SK-N-SH (cell line): ENCODE measurements at regions not wholly inside any gene's neighbourhood (a gene's known extent, or its start where the extent isn't known, plus 50 kb on each side); places are given as distances from the start of the nearest gene placed in this dataset.

Source experiments
- CTCF ChIA-PET: fragments of 300-600, 350-600 bp; formaldehyde crosslinking; extraction: SDS; loops from one replicate; lab custom pipeline; 2021; lab: Yijun Ruan, JAX
- POLR2A ChIA-PET: fragments of 350-600 bp; sonication (Branson Sonifier 250); formaldehyde crosslinking; extraction: SDS; loops from one replicate; lab custom pipeline; 2020; ENCODE audit warnings: antibody characterized with exemption, inconsistent platforms; lab: Yijun Ruan, JAX
- DNase-seq: peaks from one replicate; pipeline ENCODE4 v3.0.0; 2012
- H2AFZ ChIP-seq: fragments of 200-600 bp; sonication (generic); 2 replicates; pipeline ENCODE4 v1.8.1; 2016; ENCODE audit warnings: antibody characterized with exemption, mild to moderate bottlenecking, low read depth
- H3F3A ChIP-seq: fragments of 200-600 bp; sonication (generic); replicated peaks from 2 replicates; pipeline ENCODE3; 2016; ENCODE audit warnings: antibody characterized with exemption, mild to moderate bottlenecking; ENCODE audit not compliant: insufficient read depth
- H3K27ac ChIP-seq, 2 experiments: fragments of 200-500 bp in 1 of 2; fragments of 200-600 bp in 1 of 2; sonication (Bioruptor generic) in 1 of 2; sonication (generic), shearing (Covaris generic) in 1 of 2; 2 replicates each; pipeline versions ENCODE4 v1.5.1 to v1.6.1; 2014 to 2016; ENCODE audit warnings: low read depth in 2 of 2, inconsistent platforms in 1 of 2, low read length in 1 of 2, mild to moderate bottlenecking in 1 of 2, mixed read lengths in 1 of 2
- H3K27me3 ChIP-seq: fragments of 200-600 bp; sonication (generic), shearing (Covaris generic); 2 replicates; pipeline ENCODE4 v1.6.1; 2016; ENCODE audit warnings: mixed run types; ENCODE audit not compliant: insufficient read depth
- H3K36me3 ChIP-seq, 2 experiments: fragments of 200-500 bp in 1 of 2; fragments of 200-600 bp in 1 of 2; sonication (Bioruptor generic) in 1 of 2; sonication (generic) in 1 of 2; replicated peaks in 1 of 2; 2 replicates each; pipeline versions ENCODE3 to v1.5.1; 2014 to 2016; ENCODE audit warnings: low read length in 1 of 2, mild to moderate bottlenecking in 1 of 2; ENCODE audit not compliant: insufficient read depth in 2 of 2, control insufficient read depth in 1 of 2
- H3K4me1 ChIP-seq, 2 experiments: fragments of 200-500 bp in 1 of 2; fragments of 200-600 bp in 1 of 2; sonication (Bioruptor generic) in 1 of 2; sonication (generic), shearing (Covaris generic) in 1 of 2; 2 replicates each; pipeline versions ENCODE4 v1.5.1 to v1.6.1; 2014 to 2016; ENCODE audit warnings: low read depth in 1 of 2, low read length in 1 of 2, mixed run types in 1 of 2; ENCODE audit not compliant: insufficient read depth in 2 of 2, control insufficient read depth in 1 of 2
- H3K4me2 ChIP-seq: fragments of 200-600 bp; sonication (generic), shearing (Covaris generic); 2 replicates; pipeline ENCODE4 v1.6.1; 2017; ENCODE audit warnings: mixed run types
- H3K4me3 ChIP-seq, 2 experiments: fragments of 200-500 bp in 1 of 2; fragments of 200-600 bp in 1 of 2; sonication (Bioruptor generic) in 1 of 2; sonication (generic), shearing (Covaris generic) in 1 of 2; 2 replicates each; pipeline versions ENCODE4 v1.5.1 to v1.8.1; 2014 to 2016; ENCODE audit warnings: low read depth in 2 of 2, inconsistent platforms in 1 of 2, low read length in 1 of 2, mild to moderate bottlenecking in 1 of 2, mixed read lengths in 1 of 2, moderate library complexity in 1 of 2
- H3K79me2 ChIP-seq: fragments of 200-600 bp; sonication (generic); 2 replicates; pipeline ENCODE4 v1.8.1; 2017; ENCODE audit warnings: mild to moderate bottlenecking; ENCODE audit not compliant: insufficient read depth
- H3K9ac ChIP-seq: fragments of 200-600 bp; sonication (generic); 2 replicates; pipeline ENCODE4 v1.6.1; 2017; ENCODE audit warnings: mixed run types
- H3K9me2 ChIP-seq: fragments of 200-600 bp; sonication (generic); 2 replicates; pipeline ENCODE4 v1.6.1; 2017; ENCODE audit warnings: mixed run types
- H3K9me3 ChIP-seq: fragments of 200-600 bp; sonication (generic); 2 replicates; pipeline ENCODE4 v1.6.1; 2017; ENCODE audit warnings: mixed run types, mild to moderate bottlenecking, moderate library complexity
- H4K20me1 ChIP-seq: fragments of 200-600 bp; sonication (generic); 2 replicates; pipeline ENCODE4 v1.6.1; 2017; ENCODE audit warnings: mild to moderate bottlenecking, mixed run types; ENCODE audit not compliant: insufficient read depth
- CTCF ChIP-seq: fragments of 200-600 bp; sonication (generic); IDR thresholded peaks from 2 replicates; pipeline ENCODE4 v1.6.1; 2017; ENCODE audit warnings: antibody characterized with exemption, mild to moderate bottlenecking, moderate library complexity
- FOXJ3 ChIP-seq: sonication (generic); formaldehyde crosslinking; IDR thresholded peaks from 2 replicates; pipeline ENCODE4 v1.5.1; 2020; ENCODE audit warnings: mild to moderate bottlenecking, missing genetic modification reagents
- GATA2 ChIP-seq: sonication (generic); formaldehyde crosslinking; IDR thresholded peaks from 2 replicates; pipeline ENCODE4 v1.5.0; 2020; ENCODE audit warnings: mild to moderate bottlenecking, missing genetic modification reagents
- MXI1 ChIP-seq: IDR thresholded peaks from 2 replicates; pipeline ENCODE4 v1.6.1; 2012; ENCODE audit warnings: mild to moderate bottlenecking, low read depth, low read length, improper control_type of control experiment
- POLR2AphosphoS5 ChIP-seq: IDR thresholded peaks from 2 replicates; pipeline ENCODE4 v1.6.1; 2012; ENCODE audit warnings: low read depth, low read length
- RAD21 ChIP-seq: IDR thresholded peaks from 2 replicates; pipeline ENCODE4 v1.6.1; 2012; ENCODE audit warnings: mild to moderate bottlenecking, low read length
- RCOR1 ChIP-seq: fragments of 150-350 bp; IDR thresholded peaks from 2 replicates; pipeline ENCODE4 v1.6.1; 2017; ENCODE audit warnings: antibody characterized with exemption, low read length
- REST ChIP-seq: IDR thresholded peaks from 2 replicates; pipeline ENCODE4 v1.6.1; 2012; ENCODE audit warnings: mild to moderate bottlenecking, low read depth, low read length, moderate library complexity
- SIN3A ChIP-seq: IDR thresholded peaks from 2 replicates; pipeline ENCODE4 v1.6.1; 2012; ENCODE audit warnings: low read depth, mild to moderate bottlenecking, low read length, moderate library complexity, borderline replicate concordance
- TCF12 ChIP-seq: IDR thresholded peaks from 2 replicates; pipeline ENCODE4 v1.4.0; 2012
- USF1 ChIP-seq: IDR thresholded peaks from 2 replicates; pipeline ENCODE4 v1.4.0; 2012; ENCODE audit warnings: low read depth, borderline replicate concordance
- ZBTB33 ChIP-seq: IDR thresholded peaks from 2 replicates; pipeline ENCODE4 v1.4.0; 2012; ENCODE audit warnings: low read depth, borderline replicate concordance
- WGBS: methylation state at CpG from one replicate; pipeline ENCODE4 v1.1.6; 2017; ENCODE audit warnings: low lambda C conversion rate; 5-methylcytosine and 5-hydroxymethylcytosine counted together

- WGBS, result 91% methylated on average over 4 of the region's 5 CpGs
- no peak for DNase-seq
- Histone ChIP-seq H3K79me2 (no peaks in the 10 kb centered on the region), H4K20me1 (no peaks in the 10 kb centered on the region), H3K27me3 (no peaks in the 10 kb centered on the region), H3K9me2 (no peaks in the 10 kb centered on the region), H3K9ac (no peak overlapping the region), H3K4me1 (peaks cover 0 to 26% of the 10 kb centered on the region in 2 experiments; a peak in 1 of 4 replicates), H3K4me3 (no peak overlapping the region), H3K9me3 (no peaks in the 10 kb centered on the region), H2AFZ (no peak overlapping the region), H3K36me3 (no peaks in the 10 kb centered on the region), H3K27ac (no peak overlapping the region), H3K4me2 (no peak overlapping the region), H3F3A (no peaks in the 10 kb centered on the region)
- TF ChIP-seq GATA2 (CRISPR knock-in tag) (no peak), CTCF (no peak), MXI1 (no peak), RAD21 (no peak), RCOR1 (no peak), REST (no peak), SIN3A (no peak), FOXJ3 (CRISPR knock-in tag) (no peak), USF1 (no peak), TCF12 (no peak), ZBTB33 (no peak), POLR2AphosphoS5 (no peak)
- ChIA-PET CTCF (interaction anchor here (1.1 to 1.5 kb wide), 2 partner anchors 10 to 358 kb away, joined by 3 to 4 read pairs; no protein-coding TSS in a partner anchor), POLR2A (interaction anchor here (1.4 kb wide), 1 partner anchor 72 kb away, joined by 4 read pairs; no protein-coding TSS in a partner anchor)
Observed at GRCh38 chr1:54479251-54479650, 68.8 kb upstream of the ACOT11 start.
